ENCODE measurements at regions not wholly inside any gene's neighbourhood (a gene's known extent, or its start where the extent isn't known, plus 50 kb on each side); places are given as distances from the start of the nearest gene placed in this dataset.
"Not testable (repeated sequence)": the region's sequence is repeated elsewhere in the genome, so short reads cannot be mapped to it uniquely, and the experiment has no call there.

GRCh38 chr21:6561168-6561567 is 3960.2 kb upstream of the TPTE start:
- TF ChIP-seq CEBPZ (IDR thresholded peaks at IDR 0.05; ENCODE audit: low read depth, low read length); CTCF (IDR thresholded peaks at IDR 0.05 in 2 of 3, conservative IDR thresholded peaks at IDR 0.05 in 1 of 3; ENCODE audit: control insufficient read depth in 2 of 3, extremely low read depth in 1 of 3, insufficient read depth in 1 of 3, low read depth in 3 of 3, low read length in 3 of 3); TARDBP (IDR thresholded peaks at IDR 0.05; ENCODE audit: borderline replicate concordance); CEBPB (IDR thresholded peaks at IDR 0.05; ENCODE audit: borderline replicate concordance in 1 of 2, low read depth in 2 of 2, low read length in 2 of 2): not testable (repeated sequence)

All from GM12878 (cell line).